Ovary (tissue), 3 donors: ENCODE measurements at regions not wholly inside any gene's neighbourhood (a gene's known extent, or its start where the extent isn't known, plus 50 kb on each side); places are given as distances from the start of the nearest gene placed in this dataset.

ENCODE experiments used
- CTCF ChIP-seq, 3 donors: fragments of 450-650 bp in 2 of 3; fragments of 200-600 bp in 1 of 3; IDR thresholded peaks; one replicate each; pipeline versions ENCODE4 v1.5.1 to v1.8.0; 2016 to 2022; ENCODE audit warnings: antibody characterized with exemption in 3 of 3, mild to moderate bottlenecking in 1 of 3
- EP300 ChIP-seq: sonication (generic); formaldehyde crosslinking; IDR thresholded peaks from one replicate; pipeline ENCODE4 v1.6.1; 2017; ENCODE audit warnings: antibody characterized with exemption
- POLR2A ChIP-seq: fragments of 450-650 bp; IDR thresholded peaks from one replicate; pipeline ENCODE4 v1.6.1; 2017; ENCODE audit warnings: antibody characterized with exemption, mild to moderate bottlenecking, moderate library complexity
- donor health status: DM: no; HTN: no; CAD: no.

- TF ChIP-seq EP300: no peak
- TF ChIP-seq POLR2A: no peak
- TF ChIP-seq CTCF (IDR thresholded peaks at IDR 0.05): no peak
Observed at GRCh38 chr9:82419696-82420486, 431.3 kb downstream of the SPATA31D1 start.
